ENCODE measurements at regions not wholly inside any gene's neighbourhood (a gene's known extent, or its start where the extent isn't known, plus 50 kb on each side); places are given as distances from the start of the nearest gene placed in this dataset.

DNA sequence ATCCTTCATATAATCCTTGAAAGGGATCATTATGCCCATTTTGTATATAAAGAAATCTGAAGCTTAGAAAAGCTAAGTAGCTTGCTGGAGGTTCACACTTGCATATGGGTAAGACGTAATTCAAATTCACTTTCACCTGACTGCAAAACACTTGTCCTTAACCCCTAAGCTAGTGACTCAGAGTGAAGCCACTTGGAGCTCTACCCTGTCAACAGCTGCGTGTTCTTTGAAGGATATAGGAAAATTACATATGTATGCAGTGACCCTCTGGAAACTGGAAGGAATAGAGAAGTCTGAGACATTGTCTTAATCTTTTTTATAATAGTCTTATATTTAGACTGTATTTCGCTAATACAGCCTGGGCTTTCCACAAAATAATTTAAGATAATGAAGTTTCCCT is 80.0 kb upstream of the STK32A start:
- TF ChIP-seq, protein P1, sequence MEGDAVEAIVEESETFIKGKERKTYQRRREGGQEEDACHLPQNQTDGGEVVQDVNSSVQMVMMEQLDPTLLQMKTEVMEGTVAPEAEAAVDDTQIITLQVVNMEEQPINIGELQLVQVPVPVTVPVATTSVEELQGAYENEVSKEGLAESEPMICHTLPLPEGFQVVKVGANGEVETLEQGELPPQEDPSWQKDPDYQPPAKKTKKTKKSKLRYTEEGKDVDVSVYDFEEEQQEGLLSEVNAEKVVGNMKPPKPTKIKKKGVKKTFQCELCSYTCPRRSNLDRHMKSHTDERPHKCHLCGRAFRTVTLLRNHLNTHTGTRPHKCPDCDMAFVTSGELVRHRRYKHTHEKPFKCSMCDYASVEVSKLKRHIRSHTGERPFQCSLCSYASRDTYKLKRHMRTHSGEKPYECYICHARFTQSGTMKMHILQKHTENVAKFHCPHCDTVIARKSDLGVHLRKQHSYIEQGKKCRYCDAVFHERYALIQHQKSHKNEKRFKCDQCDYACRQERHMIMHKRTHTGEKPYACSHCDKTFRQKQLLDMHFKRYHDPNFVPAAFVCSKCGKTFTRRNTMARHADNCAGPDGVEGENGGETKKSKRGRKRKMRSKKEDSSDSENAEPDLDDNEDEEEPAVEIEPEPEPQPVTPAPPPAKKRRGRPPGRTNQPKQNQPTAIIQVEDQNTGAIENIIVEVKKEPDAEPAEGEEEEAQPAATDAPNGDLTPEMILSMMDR (IDR thresholded peaks at IDR 0.05), result no peak
- no peak for TF ChIP-seq POLR2A (IDR thresholded peaks at IDR 0.05)
